DOHH2 (cell line): ENCODE measurements at regions not wholly inside any gene's neighbourhood (a gene's known extent, or its start where the extent isn't known, plus 50 kb on each side); places are given as distances from the start of the nearest gene placed in this dataset.

ENCODE experiments used
- H3F3A ChIP-seq: fragments of 200-600 bp; sonication (generic), shearing (Covaris generic); 2 replicates; pipeline ENCODE4 v1.6.0; 2016; ENCODE audit warnings: antibody characterized with exemption, mild to moderate bottlenecking; ENCODE audit not compliant: control insufficient read depth, insufficient read depth
- H3K27ac ChIP-seq: fragments of 200-600 bp; sonication (generic); 2 replicates; pipeline ENCODE4 v1.5.1; 2014; ENCODE audit warnings: low read depth, mild to moderate bottlenecking, low read length, moderate library complexity
- H3K27me3 ChIP-seq: fragments of 200-600 bp; sonication (generic); 2 replicates; pipeline ENCODE4 v1.6.1; 2014; ENCODE audit warnings: mild to moderate bottlenecking, low read length, mixed read lengths; ENCODE audit not compliant: control insufficient read depth
- H3K36me3 ChIP-seq: fragments of 200-600 bp; sonication (generic); 2 replicates; pipeline ENCODE4 v1.6.1; 2014; ENCODE audit warnings: mild to moderate bottlenecking, low read length, moderate library complexity, mixed read lengths; ENCODE audit not compliant: control insufficient read depth
- H3K4me1 ChIP-seq: fragments of 200-600 bp; sonication (generic); 2 replicates; pipeline ENCODE4 v1.6.1; 2014; ENCODE audit warnings: mild to moderate bottlenecking, low read length, mixed read lengths; ENCODE audit not compliant: control insufficient read depth
- H3K4me2 ChIP-seq: fragments of 200-600 bp; sonication (generic); 2 replicates; pipeline ENCODE4 v1.6.0; 2014; ENCODE audit warnings: mild to moderate bottlenecking, low read length, moderate library complexity
- H3K4me3 ChIP-seq: fragments of 200-600 bp; sonication (generic); 2 replicates; pipeline ENCODE4 v1.5.1; 2014; ENCODE audit warnings: mild to moderate bottlenecking, low read length, mixed read lengths
- H3K79me2 ChIP-seq: fragments of 200-600 bp; sonication (generic); 2 replicates; pipeline ENCODE4 v1.6.1; 2014; ENCODE audit warnings: mild to moderate bottlenecking, low read length, mixed read lengths; ENCODE audit not compliant: control insufficient read depth
- H3K9me2 ChIP-seq: fragments of 200-600 bp; sonication (generic); replicated peaks from 2 replicates; pipeline ENCODE4 v1.6.1; 2014; ENCODE audit warnings: mild to moderate bottlenecking, low read length, mixed read lengths; ENCODE audit not compliant: control insufficient read depth
- H3K9me3 ChIP-seq: fragments of 200-600 bp; sonication (generic); 2 replicates; pipeline ENCODE4 v1.6.1; 2014; ENCODE audit warnings: antibody characterized with exemption, low read length, mixed read lengths; ENCODE audit not compliant: control insufficient read depth, insufficient read depth
- H4K20me1 ChIP-seq: fragments of 200-600 bp; sonication (generic); 2 replicates; pipeline ENCODE4 v1.6.0; 2014; ENCODE audit warnings: low read depth, mild to moderate bottlenecking, antibody characterized with exemption, low read length, moderate library complexity; ENCODE audit not compliant: control insufficient read depth, insufficient read depth
- CTCF ChIP-seq: fragments of 200-600 bp; sonication (generic); IDR thresholded peaks from one replicate; pipeline ENCODE4 v1.5.1; 2014; ENCODE audit warnings: antibody characterized with exemption, mild to moderate bottlenecking, low read depth, low read length; ENCODE audit not compliant: poor library complexity, severe bottlenecking
- EZH2phosphoT487 ChIP-seq: fragments of 200-600 bp; sonication (generic); IDR thresholded peaks from 2 replicates; pipeline ENCODE4 v1.6.1; 2017; ENCODE audit warnings: borderline replicate concordance, mild to moderate bottlenecking, antibody characterized with exemption, low read length, moderate library complexity, mixed read lengths

- Histone ChIP-seq H3F3A (no peaks in the 10 kb centered on the region), H3K27ac (no peak overlapping the region), H3K4me1 (no peaks in the 10 kb centered on the region), H3K27me3 (peaks cover 11% of the 10 kb centered on the region; the same call in 1 of the 2 replicates), H3K4me3 (no peak overlapping the region), H3K9me3 (no peaks in the 10 kb centered on the region), H4K20me1 (no peaks in the 10 kb centered on the region), H3K36me3 (no peaks in the 10 kb centered on the region), H3K9me2 (no peaks in the 10 kb centered on the region), H3K4me2 (no peak overlapping the region), H3K79me2 (no peaks in the 10 kb centered on the region)
- no peak for TF ChIP-seq EZH2phosphoT487
Measured at GRCh38 chr6:133190912-133191311, 50.2 kb upstream of the EYA4 start.

GRCh38 chr6:133191323-133191722, 49.8 kb upstream of the EYA4 start:
- no peaks in the 10 kb centered on the region for H3K36me3 ChIP-seq
- no peak overlapping the region for H3K27ac ChIP-seq
- no peak overlapping the region for H3K4me3 ChIP-seq
- H3K4me2 ChIP-seq: no peak overlapping the region
- TF ChIP-seq CTCF: no peak
- TF ChIP-seq EZH2phosphoT487: no peak
- no peaks in the 10 kb centered on the region for H3K9me2 ChIP-seq
- no peaks in the 10 kb centered on the region for H4K20me1 ChIP-seq
- no peaks in the 10 kb centered on the region for H3K9me3 ChIP-seq
- H3K4me1 ChIP-seq: no peaks in the 10 kb centered on the region
- H3K27me3 ChIP-seq: peaks cover 11% of the 10 kb centered on the region; the same call in 1 of the 2 replicates
- H3F3A ChIP-seq: no peaks in the 10 kb centered on the region
- no peaks in the 10 kb centered on the region for H3K79me2 ChIP-seq
